ENCODE measurements at regions not wholly inside any gene's neighbourhood (a gene's known extent, or its start where the extent isn't known, plus 50 kb on each side); places are given as distances from the start of the nearest gene placed in this dataset.

DNA sequence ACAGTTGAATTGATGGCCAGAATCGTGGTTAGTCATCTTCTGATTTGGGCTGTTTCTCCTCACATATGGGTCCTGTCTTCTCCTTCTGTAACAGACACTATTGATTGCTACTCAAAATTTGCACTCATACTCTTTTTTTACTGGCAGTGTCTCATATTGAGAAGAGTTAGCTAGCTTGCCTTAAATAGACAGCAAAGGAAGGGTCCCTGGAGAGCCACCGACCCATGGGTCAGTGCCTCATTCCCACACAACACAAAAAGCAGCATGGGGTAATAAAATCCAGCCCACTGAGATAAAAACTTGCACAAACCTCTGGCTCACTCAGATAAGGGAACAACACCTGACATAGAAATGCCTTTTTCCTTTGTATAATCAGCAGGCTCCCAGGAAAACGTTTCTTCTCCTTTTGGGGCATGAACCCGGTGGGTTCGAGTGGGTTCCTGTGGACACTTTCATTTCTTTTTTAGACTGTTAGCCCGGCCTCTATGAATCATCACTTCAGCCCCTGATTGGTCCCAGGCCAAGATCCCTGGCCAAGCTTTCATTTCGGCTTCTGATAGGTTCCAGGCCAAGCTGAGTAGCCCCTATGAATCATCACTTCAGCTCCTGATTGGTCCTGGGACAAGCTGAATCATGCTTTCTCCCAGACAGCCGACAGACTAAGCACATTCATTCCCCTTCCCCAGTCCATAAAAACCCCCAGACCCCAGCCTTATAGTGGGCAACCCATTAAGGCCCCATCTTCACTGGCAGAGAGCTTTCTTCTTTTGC lies 408.1 kb downstream of the DCAF12L2 start:
- no peak for ATAC-seq
- Histone ChIP-seq H3K27ac (no peak overlapping the region), H3K27me3 (ENCODE audit: low read depth) (no peaks in the 10 kb centered on the region), H3K4me3 (no peak overlapping the region), H3K9me3 (no peaks in the 10 kb centered on the region), H3K36me3 (no peaks in the 10 kb centered on the region), H3K4me1 (no peaks in the 10 kb centered on the region)
- intact Hi-C loops (cut with DNase I), result no loop called here
- TF ChIP-seq, protein P1, sequence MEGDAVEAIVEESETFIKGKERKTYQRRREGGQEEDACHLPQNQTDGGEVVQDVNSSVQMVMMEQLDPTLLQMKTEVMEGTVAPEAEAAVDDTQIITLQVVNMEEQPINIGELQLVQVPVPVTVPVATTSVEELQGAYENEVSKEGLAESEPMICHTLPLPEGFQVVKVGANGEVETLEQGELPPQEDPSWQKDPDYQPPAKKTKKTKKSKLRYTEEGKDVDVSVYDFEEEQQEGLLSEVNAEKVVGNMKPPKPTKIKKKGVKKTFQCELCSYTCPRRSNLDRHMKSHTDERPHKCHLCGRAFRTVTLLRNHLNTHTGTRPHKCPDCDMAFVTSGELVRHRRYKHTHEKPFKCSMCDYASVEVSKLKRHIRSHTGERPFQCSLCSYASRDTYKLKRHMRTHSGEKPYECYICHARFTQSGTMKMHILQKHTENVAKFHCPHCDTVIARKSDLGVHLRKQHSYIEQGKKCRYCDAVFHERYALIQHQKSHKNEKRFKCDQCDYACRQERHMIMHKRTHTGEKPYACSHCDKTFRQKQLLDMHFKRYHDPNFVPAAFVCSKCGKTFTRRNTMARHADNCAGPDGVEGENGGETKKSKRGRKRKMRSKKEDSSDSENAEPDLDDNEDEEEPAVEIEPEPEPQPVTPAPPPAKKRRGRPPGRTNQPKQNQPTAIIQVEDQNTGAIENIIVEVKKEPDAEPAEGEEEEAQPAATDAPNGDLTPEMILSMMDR (IDR thresholded peaks at IDR 0.05), result no peak
- DNase-seq, result no peak

DNA sequence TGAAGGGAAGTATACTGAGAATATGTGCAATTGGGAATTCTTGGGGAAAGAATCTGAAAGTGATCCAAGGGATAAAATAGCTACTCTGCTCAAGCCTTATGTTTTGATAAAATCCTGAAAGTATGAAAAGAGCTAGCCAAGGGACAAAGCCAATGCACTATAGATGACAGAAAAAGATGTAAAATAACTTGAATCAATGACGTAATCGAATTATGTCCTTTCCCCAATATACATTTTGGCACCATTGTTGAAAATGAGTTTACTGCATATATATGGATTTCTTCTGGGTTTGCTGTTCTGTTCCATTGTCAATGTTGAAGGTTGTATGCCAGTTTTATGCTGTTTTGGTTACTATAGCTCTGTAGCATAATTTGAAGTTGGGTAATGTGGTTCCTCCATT lies 407.3 kb downstream of the DCAF12L2 start:
- no peak for DNase-seq
- no peak overlapping the region for H3K27ac ChIP-seq
- TF ChIP-seq, protein P1 (IDR thresholded peaks at IDR 0.05), result no peak
- H3K27me3 ChIP-seq (ENCODE audit: low read depth), result no peaks in the 10 kb centered on the region
- H3K36me3 ChIP-seq, result no peaks in the 10 kb centered on the region
- no peak overlapping the region for H3K4me3 ChIP-seq
- no peaks in the 10 kb centered on the region for H3K9me3 ChIP-seq
- no peaks in the 10 kb centered on the region for H3K4me1 ChIP-seq
- intact Hi-C loops (cut with DNase I), result no loop called here
- no peak for ATAC-seq

DNA sequence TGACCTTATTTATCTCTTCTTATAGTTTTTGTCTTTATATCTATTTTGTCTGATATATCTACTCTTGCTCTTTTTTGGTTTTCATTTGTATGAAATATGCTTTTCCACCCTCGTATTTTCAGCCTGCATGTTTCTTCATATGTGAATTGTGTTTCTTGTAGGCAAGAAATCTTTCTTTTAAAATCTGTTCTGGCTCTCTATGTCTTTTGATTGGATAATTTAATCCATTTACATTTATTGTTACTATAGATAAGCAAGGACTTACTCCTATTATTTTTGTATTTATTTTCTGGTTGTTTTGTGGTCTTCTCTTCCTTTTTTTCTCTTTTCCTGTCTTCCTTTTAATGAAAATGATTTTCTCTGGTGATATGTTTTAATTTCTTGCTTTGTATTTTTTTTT lies 403.1 kb downstream of the DCAF12L2 start:
- ATAC-seq, result no peak
- H3K4me1 ChIP-seq, result no peaks in the 10 kb centered on the region
- H3K27ac ChIP-seq, result no peak overlapping the region
- H3K4me3 ChIP-seq, result no peak overlapping the region
- no peaks in the 10 kb centered on the region for H3K27me3 ChIP-seq (ENCODE audit: low read depth)
- H3K9me3 ChIP-seq, result no peaks in the 10 kb centered on the region
- TF ChIP-seq, protein P1 (IDR thresholded peaks at IDR 0.05), result no peak
- intact Hi-C loops (cut with DNase I), result no loop called here
- DNase-seq, result no peak
- H3K36me3 ChIP-seq, result no peaks in the 10 kb centered on the region

DNA sequence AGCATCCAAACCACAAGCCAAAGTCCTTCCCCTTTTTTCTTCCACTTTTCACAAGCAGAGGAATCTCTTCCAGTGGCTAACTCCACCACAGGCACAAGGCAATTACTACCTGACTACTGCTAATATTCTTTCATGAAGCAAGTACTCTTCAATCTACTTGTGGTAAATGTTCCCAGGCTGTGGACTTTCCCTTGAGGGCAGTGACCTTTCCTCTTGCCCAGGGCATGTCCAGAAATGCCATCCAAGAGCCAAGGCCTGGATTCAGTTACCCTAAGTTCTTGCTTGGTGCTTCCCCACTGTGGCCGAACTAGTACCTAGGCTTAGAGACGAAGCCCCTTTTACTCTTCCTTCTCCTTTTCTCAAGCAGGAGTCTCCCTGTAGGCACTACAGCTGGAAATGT lies 400.7 kb downstream of the DCAF12L2 start:
- DNase-seq, result no peak
- Histone ChIP-seq H3K9me3 (no peaks in the 10 kb centered on the region), H3K27ac (no peak overlapping the region), H3K4me1 (no peaks in the 10 kb centered on the region), H3K36me3 (no peaks in the 10 kb centered on the region), H3K27me3 (ENCODE audit: low read depth) (no peaks in the 10 kb centered on the region), H3K4me3 (no peak overlapping the region)
- no peak for ATAC-seq
- intact Hi-C loops (cut with DNase I), result no loop called here
- TF ChIP-seq, protein P1 (IDR thresholded peaks at IDR 0.05), result no peak

DNA sequence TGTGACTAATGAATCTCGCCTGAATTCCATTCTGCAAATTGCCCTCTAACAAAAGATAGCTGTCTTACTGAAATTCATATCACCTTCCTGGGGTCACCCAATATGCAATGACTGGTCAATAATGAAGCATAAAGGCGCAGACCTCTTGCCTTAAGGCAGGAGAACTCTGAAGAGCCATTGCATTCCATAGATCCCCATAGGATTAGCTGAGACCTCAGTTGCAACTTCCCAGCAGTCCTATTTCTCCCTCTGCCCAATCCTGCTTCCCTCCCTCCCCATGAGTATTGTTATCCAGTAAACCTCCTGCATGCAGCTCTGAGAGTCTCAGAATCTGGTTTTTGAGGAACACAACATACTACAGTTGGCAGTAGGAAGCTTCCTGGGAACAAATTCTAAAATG lies 396.5 kb downstream of the DCAF12L2 start:
- intact Hi-C loops (cut with DNase I), result no loop called here
- ATAC-seq, result no peak
- Histone ChIP-seq H3K9me3 (no peaks in the 10 kb centered on the region), H3K27ac (no peak overlapping the region), H3K4me3 (no peak overlapping the region), H3K36me3 (no peaks in the 10 kb centered on the region), H3K4me1 (no peaks in the 10 kb centered on the region), H3K27me3 (ENCODE audit: low read depth) (no peaks in the 10 kb centered on the region)
- TF ChIP-seq, protein P1 (IDR thresholded peaks at IDR 0.05), result no peak
- no peak for DNase-seq

Measured in lower lobe of right lung (tissue), 2 donors.